Smooth muscle cell (in vitro differentiated cells): ENCODE measurements at regions not wholly inside any gene's neighbourhood (a gene's known extent, or its start where the extent isn't known, plus 50 kb on each side); places are given as distances from the start of the nearest gene placed in this dataset.

Source experiments
- DNase-seq: peaks from one replicate; lab custom pipeline; 2025; ENCODE audit not compliant: unreplicated experiment; lab: John Stamatoyannopoulos, UW
- H2AFZ ChIP-seq: fragments of 200-600 bp; sonication (generic); 2 replicates; pipeline ENCODE4 v1.6.0; 2016; ENCODE audit warnings: antibody characterized with exemption, low read depth, mild to moderate bottlenecking
- H3F3A ChIP-seq: fragments of 200-600 bp; sonication (generic); 2 replicates; pipeline ENCODE4 v1.6.0; 2017; ENCODE audit warnings: antibody characterized with exemption, low read depth
- H3K27ac ChIP-seq: fragments of 200-600 bp; sonication (generic); 2 replicates; pipeline ENCODE4 v1.5.1; 2016; ENCODE audit warnings: low read depth, mild to moderate bottlenecking
- H3K27me3 ChIP-seq: fragments of 200-600 bp; sonication (generic); 2 replicates; pipeline ENCODE4 v1.6.1; 2016; ENCODE audit warnings: low read depth, mild to moderate bottlenecking
- H3K36me3 ChIP-seq: fragments of 200-600 bp; sonication (generic); 2 replicates; pipeline ENCODE4 v1.5.1; 2016; ENCODE audit warnings: low read depth
- H3K4me1 ChIP-seq: fragments of 200-600 bp; sonication (generic); 2 replicates; pipeline ENCODE4 v1.5.1; 2016; ENCODE audit warnings: low read depth
- H3K4me2 ChIP-seq: fragments of 200-600 bp; sonication (generic); 2 replicates; pipeline ENCODE4 v1.6.0; 2016; ENCODE audit warnings: mild to moderate bottlenecking
- H3K4me3 ChIP-seq: fragments of 200-600 bp; sonication (generic); 2 replicates; pipeline ENCODE4 v1.5.1; 2016; ENCODE audit warnings: mild to moderate bottlenecking
- H3K79me2 ChIP-seq: fragments of 200-600 bp; sonication (generic); 2 replicates; pipeline ENCODE4 v1.6.0; 2016; ENCODE audit warnings: low read depth, mild to moderate bottlenecking
- H3K9ac ChIP-seq: fragments of 200-600 bp; sonication (generic); 2 replicates; pipeline ENCODE4 v1.6.0; 2016; ENCODE audit warnings: low read depth
- H3K9me3 ChIP-seq: fragments of 200-600 bp; sonication (generic); replicated peaks from 2 replicates; pipeline ENCODE4 v1.5.1; 2016; ENCODE audit warnings: low read depth
- H4K20me1 ChIP-seq: fragments of 200-600 bp; sonication (generic); 2 replicates; pipeline ENCODE4 v1.6.0; 2016; ENCODE audit warnings: low read depth
- CTCF ChIP-seq: fragments of 200-600 bp; sonication (generic); IDR thresholded peaks from 2 replicates; pipeline ENCODE4 v1.5.1; 2017; ENCODE audit warnings: borderline replicate concordance, mild to moderate bottlenecking, antibody characterized with exemption; ENCODE audit not compliant: insufficient read depth, poor library complexity, severe bottlenecking
- WGBS: methylation state at CpG from one replicate; pipeline ENCODE4 v1.1.7; 2016; ENCODE audit warnings: low lambda C conversion rate; 5-methylcytosine and 5-hydroxymethylcytosine counted together

- Histone ChIP-seq H3K9ac (no peak overlapping the region), H3K27ac (no peak overlapping the region), H3K4me3 (no peak overlapping the region), H3K79me2 (no peaks in the 10 kb centered on the region), H3K36me3 (no peaks in the 10 kb centered on the region), H3K4me2 (no peak overlapping the region), H3K9me3 (no peaks in the 10 kb centered on the region), H2AFZ (no peak overlapping the region), H3F3A (no peaks in the 10 kb centered on the region), H4K20me1 (no peaks in the 10 kb centered on the region), H3K4me1 (no peaks in the 10 kb centered on the region), H3K27me3 (peaks cover 27% of the 10 kb centered on the region)
- TF ChIP-seq CTCF = no peak
- 96% methylated on average over 1 of the region's 1 CpG for WGBS
- no peak for DNase-seq
Measured at GRCh38 chr7:142647749-142648148, 101.5 kb upstream of the PRSS1 start.

- no peak for DNase-seq
- 76% methylated on average over 7 of the region's 7 CpGs for WGBS
- Histone ChIP-seq H3K4me2 (no peak overlapping the region), H4K20me1 (no peaks in the 10 kb centered on the region), H3K4me1 (no peaks in the 10 kb centered on the region), H3K27ac (no peak overlapping the region), H3K9ac (no peak overlapping the region), H3K36me3 (no peaks in the 10 kb centered on the region), H3K27me3 (peaks cover 28% of the 10 kb centered on the region), H3K4me3 (no peak overlapping the region), H2AFZ (no peak overlapping the region), H3K9me3 (no peaks in the 10 kb centered on the region), H3F3A (no peaks in the 10 kb centered on the region), H3K79me2 (no peaks in the 10 kb centered on the region)
- TF ChIP-seq CTCF = no peak
Measured at GRCh38 chr7:142646386-142647140, 102.7 kb upstream of the PRSS1 start.

- H3K9me3 ChIP-seq = no peaks in the 10 kb centered on the region
- DNase-seq = no peak
Measured at GRCh38 chr7:142645777-142646176, 103.5 kb upstream of the PRSS1 start.

More at GRCh38 chr7:142645777-142646176, 103.5 kb upstream of the PRSS1 start:
- Histone ChIP-seq H3K27me3 (peaks cover 33% of the 10 kb centered on the region), H4K20me1 (no peaks in the 10 kb centered on the region), H3F3A (no peaks in the 10 kb centered on the region), H3K4me3 (no peak overlapping the region), H3K9ac (no peak overlapping the region), H2AFZ (no peak overlapping the region), H3K4me1 (no peaks in the 10 kb centered on the region), H3K36me3 (no peaks in the 10 kb centered on the region), H3K27ac (no peak overlapping the region), H3K4me2 (no peak overlapping the region), H3K79me2 (no peaks in the 10 kb centered on the region)
- no peak for TF ChIP-seq CTCF
- 79% methylated on average over 5 of the region's 5 CpGs for whole genome bisulfite sequencing
